Astrocyte (in vitro differentiated cells and primary cell): ENCODE measurements at regions not wholly inside any gene's neighbourhood (a gene's known extent, or its start where the extent isn't known, plus 50 kb on each side); places are given as distances from the start of the nearest gene placed in this dataset.
"Not testable (repeated sequence)": the region's sequence is repeated elsewhere in the genome, so short reads cannot be mapped to it uniquely, and the experiment has no call there.

ENCODE experiments used
- DNase-seq: peaks from one replicate; pipeline ENCODE4 v3.0.0-alpha.2; 2010; ENCODE audit warnings: low read depth
- FAIRE-seq: peaks from 2 replicates; lab custom pipeline; 2011; peaks lifted over from hg19 to GRCh38; lab: Jason Lieb, UNC
- H2AFZ ChIP-seq: 2 replicates; pipeline ENCODE4 v1.6.0; 2012; ENCODE audit warnings: low read depth, low read length, inconsistent platforms
- H3K27ac ChIP-seq: 2 replicates; pipeline ENCODE4 v1.5.1; 2011; ENCODE audit warnings: low read depth, low read length, inconsistent platforms
- H3K27me3 ChIP-seq: 2 replicates; pipeline ENCODE4 v1.6.0; 2011; ENCODE audit warnings: low read length, inconsistent platforms; ENCODE audit not compliant: insufficient read depth
- H3K36me3 ChIP-seq: 2 replicates; pipeline ENCODE4 v1.5.1; 2011; ENCODE audit warnings: low read length, inconsistent platforms; ENCODE audit not compliant: insufficient read depth
- H3K4me1 ChIP-seq: 2 replicates; pipeline ENCODE4 v1.5.1; 2011; ENCODE audit warnings: low read length, inconsistent platforms; ENCODE audit not compliant: insufficient read depth
- H3K4me2 ChIP-seq: 2 replicates; pipeline ENCODE4 v1.6.0; 2012; ENCODE audit warnings: low read length, inconsistent platforms
- H3K4me3 ChIP-seq: 2 replicates; pipeline ENCODE4 v1.5.1; 2011; ENCODE audit warnings: low read depth, mild to moderate bottlenecking, low read length, inconsistent platforms; ENCODE audit not compliant: insufficient read depth
- H3K79me2 ChIP-seq: 2 replicates; pipeline ENCODE4 v1.6.0; 2012; ENCODE audit warnings: mild to moderate bottlenecking, low read length, inconsistent platforms; ENCODE audit not compliant: insufficient read depth
- H3K9ac ChIP-seq: 2 replicates; pipeline ENCODE4 v1.6.0; 2012; ENCODE audit warnings: mild to moderate bottlenecking, low read length, inconsistent platforms
- H3K9me3 ChIP-seq: 2 replicates; pipeline ENCODE4 v1.5.1; 2012; ENCODE audit warnings: low read depth, mild to moderate bottlenecking, low read length, inconsistent platforms; ENCODE audit not compliant: insufficient read depth
- H4K20me1 ChIP-seq: 2 replicates; pipeline ENCODE4 v1.6.0; 2012; ENCODE audit warnings: low read length, inconsistent platforms; ENCODE audit not compliant: insufficient read depth
- H3K27ac Mint-ChIP-seq: one replicate; pipeline ENCODE4 v1.8.0; 2021; ENCODE audit warnings: mild to moderate bottlenecking, mixed read lengths; ENCODE audit not compliant: unreplicated experiment
- H3K27me3 Mint-ChIP-seq: one replicate; pipeline ENCODE4 v1.8.0; 2021; ENCODE audit warnings: low read depth, mixed read lengths; ENCODE audit not compliant: unreplicated experiment
- H3K36me3 Mint-ChIP-seq: one replicate; pipeline ENCODE4 v1.8.0; 2021; ENCODE audit warnings: low read depth, mixed read lengths; ENCODE audit not compliant: unreplicated experiment
- H3K4me1 Mint-ChIP-seq: one replicate; pipeline ENCODE4 v1.8.0; 2021; ENCODE audit warnings: low read depth, mixed read lengths; ENCODE audit not compliant: unreplicated experiment
- H3K4me3 Mint-ChIP-seq: one replicate; pipeline ENCODE4 v1.8.0; 2021; ENCODE audit warnings: mild to moderate bottlenecking, moderate library complexity, mixed read lengths; ENCODE audit not compliant: unreplicated experiment
- H3K9me3 Mint-ChIP-seq: one replicate; pipeline ENCODE4 v1.8.0; 2021; ENCODE audit warnings: mild to moderate bottlenecking, mixed read lengths; ENCODE audit not compliant: unreplicated experiment
- CTCF ChIP-seq: IDR thresholded peaks from 2 replicates; pipeline ENCODE4 v1.5.1; 2011; ENCODE audit warnings: low read depth, mild to moderate bottlenecking, inconsistent platforms, low read length, moderate library complexity; ENCODE audit not compliant: insufficient read depth
- EZH2 ChIP-seq: IDR thresholded peaks from 2 replicates; pipeline ENCODE4 v1.6.1; 2012; ENCODE audit warnings: mild to moderate bottlenecking, low read length, inconsistent platforms; ENCODE audit not compliant: insufficient read depth

- no peaks in the 10 kb centered on the region for H3K9me3 Mint-ChIP-seq
- Histone ChIP-seq H2AFZ (no peak overlapping the region), H3K9me3 (no peaks in the 10 kb centered on the region), H4K20me1 (no peaks in the 10 kb centered on the region), H3K9ac (no peak overlapping the region), H3K36me3 (no peaks in the 10 kb centered on the region), H3K27ac (no peak overlapping the region), H3K4me3 (no peak overlapping the region), H3K4me2 (no peak overlapping the region), H3K79me2 (no peaks in the 10 kb centered on the region), H3K27me3 (no peaks in the 10 kb centered on the region), H3K4me1 (no peaks in the 10 kb centered on the region)
- no peaks in the 10 kb centered on the region for H3K36me3 Mint-ChIP-seq
- no peak overlapping the region for H3K4me3 Mint-ChIP-seq
- DNase-seq: no peak
- no peak for FAIRE-seq
- peak overlapping the region; percentile 36 for H3K27ac Mint-ChIP-seq
- TF ChIP-seq EZH2 (no peak), CTCF (no peak)
- H3K27me3 Mint-ChIP-seq: no peaks in the 10 kb centered on the region
- no peaks in the 10 kb centered on the region for H3K4me1 Mint-ChIP-seq
Measured at GRCh38 chr10:16242859-16243613, 193.8 kb upstream of the PTER start.

GRCh38 chr10:16250136-16250535, 186.7 kb upstream of the PTER start:
- not testable (repeated sequence) for H3K79me2 ChIP-seq, H3K4me3 ChIP-seq, H3K4me1 Mint-ChIP-seq, H2AFZ ChIP-seq, H4K20me1 ChIP-seq, H3K9me3 ChIP-seq, H3K27ac ChIP-seq, H3K9ac ChIP-seq, H3K27me3 Mint-ChIP-seq, FAIRE-seq, H3K4me3 Mint-ChIP-seq, H3K4me2 ChIP-seq, H3K27ac Mint-ChIP-seq, H3K4me1 ChIP-seq, H3K27me3 ChIP-seq, H3K36me3 Mint-ChIP-seq, H3K9me3 Mint-ChIP-seq, H3K36me3 ChIP-seq, DNase-seq

- Histone ChIP-seq H3K27me3 (no peaks in the 10 kb centered on the region), H3K4me3 (no peak overlapping the region), H4K20me1 (no peaks in the 10 kb centered on the region), H3K27ac (no peak overlapping the region), H3K79me2 (no peaks in the 10 kb centered on the region), H3K9me3 (no peaks in the 10 kb centered on the region), H2AFZ (no peak overlapping the region), H3K4me2 (no peak overlapping the region), H3K9ac (no peak overlapping the region), H3K36me3 (no peaks in the 10 kb centered on the region), H3K4me1 (no peaks in the 10 kb centered on the region)
- H3K4me1 Mint-ChIP-seq: no peaks in the 10 kb centered on the region
- FAIRE-seq (no peak), DNase-seq (no peak)
- TF ChIP-seq EZH2 (no peak), CTCF (no peak)
- no peaks in the 10 kb centered on the region for H3K27me3 Mint-ChIP-seq
- no peaks in the 10 kb centered on the region for H3K36me3 Mint-ChIP-seq
- no peak overlapping the region for H3K4me3 Mint-ChIP-seq
- H3K9me3 Mint-ChIP-seq: peaks cover 4% of the 10 kb centered on the region
- no peak overlapping the region for H3K27ac Mint-ChIP-seq
Measured at GRCh38 chr10:16256336-16256735, 180.5 kb upstream of the PTER start.
